ENCODE measurements at regions not wholly inside any gene's neighbourhood (a gene's known extent, or its start where the extent isn't known, plus 50 kb on each side); places are given as distances from the start of the nearest gene placed in this dataset.

DNA sequence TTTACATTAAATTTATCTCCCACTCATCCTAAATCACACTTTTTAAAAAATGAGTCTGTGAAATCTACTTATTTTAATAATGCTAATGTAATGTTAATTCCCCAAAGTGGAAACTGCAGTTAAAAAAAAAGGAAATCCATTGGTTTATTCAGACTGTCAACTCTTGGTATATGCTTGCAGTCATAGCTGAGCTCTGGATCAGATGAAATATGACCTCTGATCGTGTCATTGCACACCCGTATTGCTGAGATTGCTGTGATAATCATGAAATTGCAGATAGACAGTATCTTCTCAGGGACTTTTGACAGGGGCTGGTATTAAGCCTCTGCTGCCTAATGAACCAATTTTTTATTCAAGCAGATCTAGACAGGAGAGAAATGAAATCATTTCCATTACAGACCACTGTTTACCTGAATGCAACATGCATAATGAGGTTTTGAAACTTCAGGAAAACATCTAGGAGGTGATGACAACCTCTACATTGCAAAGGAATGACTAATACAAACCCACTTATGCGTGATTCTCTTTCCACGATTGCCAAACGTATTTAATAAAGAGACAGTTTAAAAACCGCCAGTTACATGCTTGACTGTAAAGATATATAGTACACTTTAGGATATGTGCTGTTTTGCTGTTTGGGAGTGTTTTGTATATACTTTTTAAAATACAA lies 138.3 kb upstream of the PUDP start:
- Histone ChIP-seq H3K4me3 (no peak overlapping the region), H3K27me3 (no peaks in the 10 kb centered on the region), H3K36me3 (no peaks in the 10 kb centered on the region), H3K9me3 (no peaks in the 10 kb centered on the region)
- DNase-seq, result no peak

- no peaks in the 10 kb centered on the region for H3K9me3 ChIP-seq
- H3K27me3 ChIP-seq, result no peaks in the 10 kb centered on the region
- H3K4me3 ChIP-seq, result no peak overlapping the region
- H3K36me3 ChIP-seq, result no peaks in the 10 kb centered on the region
- no peak for DNase-seq
Observed at GRCh38 chrX:7285765-7286164, 137.8 kb upstream of the PUDP start.

- H3K4me3 ChIP-seq, result no peak overlapping the region
- DNase-seq, result no peak
- no peaks in the 10 kb centered on the region for H3K9me3 ChIP-seq
- no peaks in the 10 kb centered on the region for H3K36me3 ChIP-seq
- H3K27me3 ChIP-seq, result no peaks in the 10 kb centered on the region
Observed at GRCh38 chrX:7283741-7284140, 135.8 kb upstream of the PUDP start.

GRCh38 chrX:7280520-7280919 lies 132.6 kb upstream of the PUDP start:
- Histone ChIP-seq H3K9me3 (no peaks in the 10 kb centered on the region), H3K4me3 (no peak overlapping the region), H3K36me3 (no peaks in the 10 kb centered on the region), H3K27me3 (no peaks in the 10 kb centered on the region)
- no peak for DNase-seq

DNA sequence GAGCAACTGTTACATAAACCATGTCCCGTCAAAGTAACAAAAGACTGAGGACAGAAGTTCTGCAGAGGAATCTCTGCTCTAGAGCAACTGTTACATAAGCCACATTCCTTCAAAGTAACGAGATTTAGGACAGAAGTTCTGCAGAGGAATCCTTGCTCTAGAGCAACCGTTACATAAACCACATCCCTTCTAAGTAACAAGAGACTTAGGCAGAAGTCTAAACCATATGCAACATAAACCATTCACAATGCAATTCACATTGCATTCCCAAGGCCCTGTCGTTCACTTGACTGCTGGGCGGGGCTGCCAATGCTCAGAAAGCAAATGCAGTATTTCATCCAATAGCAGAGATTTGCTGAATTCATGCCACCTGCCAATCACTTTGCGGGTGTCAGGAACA lies 124.4 kb upstream of the PUDP start:
- Histone ChIP-seq H3K36me3 (no peaks in the 10 kb centered on the region), H3K9me3 (no peaks in the 10 kb centered on the region), H3K27me3 (no peaks in the 10 kb centered on the region), H3K4me3 (no peak overlapping the region)
- DNase-seq, result no peak

DNA sequence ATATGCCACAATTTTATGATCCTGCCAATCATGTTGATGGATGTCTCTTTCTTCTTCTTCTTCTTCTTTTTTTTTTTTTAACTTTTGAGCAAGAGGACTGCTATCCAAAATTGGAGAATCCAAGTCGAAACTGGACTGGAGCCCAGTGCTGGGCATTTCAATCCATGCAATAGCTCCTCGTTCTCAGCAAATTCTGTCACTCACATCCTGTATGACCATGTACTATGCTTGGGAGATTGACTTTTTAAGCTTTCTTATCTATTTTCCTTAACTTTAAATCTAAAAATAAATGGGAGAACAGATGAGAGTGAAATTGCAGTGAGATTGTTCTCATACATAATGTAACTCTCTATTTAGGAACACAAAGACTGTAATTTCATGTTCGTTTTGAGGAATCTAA lies 123.0 kb upstream of the PUDP start:
- H3K9me3 ChIP-seq, result no peaks in the 10 kb centered on the region
- no peaks in the 10 kb centered on the region for H3K36me3 ChIP-seq
- H3K4me3 ChIP-seq, result no peak overlapping the region
- DNase-seq, result no peak
- no peaks in the 10 kb centered on the region for H3K27me3 ChIP-seq

DNA sequence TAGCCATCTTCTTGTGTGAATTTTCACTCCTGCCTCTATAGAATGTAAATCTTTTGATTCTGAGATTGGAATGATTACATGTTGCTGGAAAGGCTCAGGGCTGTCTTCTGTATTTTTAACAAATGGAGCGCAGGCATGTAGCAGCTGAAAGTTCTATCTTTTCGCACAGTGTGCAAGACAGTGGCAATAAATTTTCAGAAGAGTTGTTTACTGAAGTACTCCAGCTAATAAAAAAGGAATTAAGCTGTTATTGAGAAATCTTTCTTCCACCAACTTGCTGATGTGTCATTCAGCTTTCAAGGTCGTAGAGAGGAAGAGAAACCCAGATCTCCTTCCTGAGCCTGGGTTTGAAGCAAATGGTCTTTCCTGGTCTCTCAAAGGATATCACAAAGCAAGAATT lies 122.0 kb upstream of the PUDP start:
- Histone ChIP-seq H3K4me3 (no peak overlapping the region), H3K9me3 (no peaks in the 10 kb centered on the region), H3K36me3 (no peaks in the 10 kb centered on the region), H3K27me3 (no peaks in the 10 kb centered on the region)
- no peak for DNase-seq

DNA sequence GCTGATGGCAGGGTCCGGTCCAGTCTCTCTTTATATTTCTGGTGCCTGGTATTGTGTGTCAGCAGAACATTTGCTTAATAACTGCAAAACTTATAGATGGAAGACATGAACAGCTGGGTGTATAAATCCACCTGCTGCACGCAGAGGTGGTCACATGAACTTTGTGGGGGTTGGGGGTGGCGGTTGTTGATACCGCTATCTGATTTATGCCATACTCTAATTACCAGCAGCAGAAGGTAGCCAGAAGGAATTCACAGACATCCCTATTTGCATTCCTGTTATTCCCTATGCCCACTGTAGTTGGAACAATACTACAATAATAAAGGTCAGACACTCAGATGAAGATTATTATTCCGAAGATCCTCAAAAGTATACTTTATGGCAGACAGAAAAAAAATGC lies 121.6 kb upstream of the PUDP start:
- Histone ChIP-seq H3K4me3 (no peak overlapping the region), H3K27me3 (no peaks in the 10 kb centered on the region), H3K36me3 (no peaks in the 10 kb centered on the region), H3K9me3 (no peaks in the 10 kb centered on the region)
- DNase-seq, result no peak

GRCh38 chrX:7266288-7266687 lies 118.3 kb upstream of the PUDP start:
- no peak overlapping the region for H3K4me3 ChIP-seq
- no peaks in the 10 kb centered on the region for H3K36me3 ChIP-seq
- no peaks in the 10 kb centered on the region for H3K9me3 ChIP-seq
- H3K27me3 ChIP-seq, result no peaks in the 10 kb centered on the region
- DNase-seq, result no peak

DNA sequence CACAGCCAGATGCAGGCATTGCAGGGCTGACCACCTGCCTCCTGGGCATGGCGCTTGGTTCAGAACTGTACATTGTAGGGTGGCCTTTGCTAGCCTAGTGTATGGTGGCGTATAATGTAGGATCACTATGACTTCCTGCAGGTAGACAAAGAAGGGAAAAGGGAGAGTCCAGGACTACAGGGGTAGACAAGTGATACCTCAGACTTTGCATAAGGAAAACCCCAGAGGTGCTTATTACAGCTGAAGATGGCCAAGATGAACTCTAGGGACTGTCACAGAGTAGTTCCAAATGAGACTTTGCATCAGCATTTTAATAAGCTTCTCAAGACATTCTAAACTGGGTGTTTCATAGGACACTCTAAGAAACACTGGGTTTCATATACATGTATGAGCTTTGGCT lies 116.4 kb upstream of the PUDP start:
- Histone ChIP-seq H3K4me3 (no peak overlapping the region), H3K36me3 (no peaks in the 10 kb centered on the region), H3K9me3 (no peaks in the 10 kb centered on the region), H3K27me3 (no peaks in the 10 kb centered on the region)
- no peak for DNase-seq

- Histone ChIP-seq H3K36me3 (no peaks in the 10 kb centered on the region), H3K4me3 (no peak overlapping the region), H3K27me3 (no peaks in the 10 kb centered on the region), H3K9me3 (no peaks in the 10 kb centered on the region)
- DNase-seq, result peak; percentile 35
Observed at GRCh38 chrX:7263961-7264360, 116.0 kb upstream of the PUDP start.

DNA sequence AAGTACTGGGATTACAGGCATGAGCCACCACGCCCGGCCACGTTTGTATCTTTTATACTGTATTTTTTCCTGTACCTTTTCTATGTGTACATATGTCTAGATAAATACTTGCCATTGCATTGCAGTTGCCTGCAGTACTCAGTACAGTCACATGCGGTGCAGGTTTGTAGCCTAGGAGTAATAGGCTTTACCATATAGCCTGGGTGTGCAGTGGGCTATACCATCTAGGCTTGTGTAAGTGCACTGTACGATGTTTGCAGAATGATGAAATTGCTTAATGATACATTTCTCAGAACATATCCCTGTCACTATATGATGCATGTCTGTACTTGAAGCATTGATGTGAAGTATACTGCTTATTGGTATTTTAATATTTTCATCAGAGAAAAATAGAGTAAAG lies 115.4 kb upstream of the PUDP start:
- no peaks in the 10 kb centered on the region for H3K36me3 ChIP-seq
- DNase-seq, result no peak
- H3K9me3 ChIP-seq, result no peaks in the 10 kb centered on the region
- no peak overlapping the region for H3K4me3 ChIP-seq
- no peaks in the 10 kb centered on the region for H3K27me3 ChIP-seq

- H3K9me3 ChIP-seq, result no peaks in the 10 kb centered on the region
Observed at GRCh38 chrX:7262551-7262950, 114.6 kb upstream of the PUDP start.

DNA sequence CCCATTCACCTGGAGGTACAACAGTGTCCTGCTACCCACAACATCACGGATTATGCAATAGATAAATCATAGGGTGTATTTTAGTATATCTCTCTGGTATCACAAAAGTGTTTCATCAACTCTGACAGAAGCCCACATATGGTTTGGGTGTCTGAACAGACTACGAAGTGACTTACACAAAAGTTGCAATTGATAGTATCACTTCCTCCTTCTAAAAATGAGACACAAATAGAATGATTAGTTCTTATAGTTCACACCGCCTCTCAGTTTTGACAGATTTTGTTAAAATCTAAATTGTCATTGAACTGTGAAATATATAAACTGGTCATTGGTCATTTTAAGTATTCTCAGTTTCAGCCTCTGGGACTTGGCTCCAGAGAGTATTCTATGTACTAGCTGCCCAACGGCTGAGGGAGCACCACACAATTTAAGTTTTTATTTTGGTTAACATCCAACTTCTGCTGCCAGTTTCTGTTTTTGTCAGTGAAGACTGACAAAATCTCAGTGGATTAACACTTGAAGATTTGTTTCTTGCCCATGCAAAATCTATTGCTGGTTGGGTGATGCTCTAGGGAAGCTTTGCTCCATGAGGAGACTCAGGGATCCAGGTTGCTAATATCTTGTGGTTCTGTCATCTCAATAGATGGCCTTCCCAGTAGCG lies 113.8 kb upstream of the PUDP start:
- no peaks in the 10 kb centered on the region for H3K9me3 ChIP-seq
- no peaks in the 10 kb centered on the region for H3K27me3 ChIP-seq
- no peaks in the 10 kb centered on the region for H3K36me3 ChIP-seq
- DNase-seq, result no peak
- H3K4me3 ChIP-seq, result no peak overlapping the region

More at GRCh38 chrX:7262551-7262950, 114.6 kb upstream of the PUDP start:
- no peaks in the 10 kb centered on the region for H3K36me3 ChIP-seq
- no peak overlapping the region for H3K4me3 ChIP-seq
- DNase-seq, result no peak
- H3K27me3 ChIP-seq, result no peaks in the 10 kb centered on the region

- H3K36me3 ChIP-seq, result no peaks in the 10 kb centered on the region; the same call in 1 of the 2 replicates
- DNase-seq, result no peak
- H3K9me3 ChIP-seq, result no peaks in the 10 kb centered on the region
- no peaks in the 10 kb centered on the region for H3K27me3 ChIP-seq
- no peak overlapping the region for H3K4me3 ChIP-seq
Observed at GRCh38 chrX:7254144-7254543, 106.2 kb upstream of the PUDP start.

GRCh38 chrX:7253565-7253964 lies 105.6 kb upstream of the PUDP start:
- no peak for DNase-seq
- Histone ChIP-seq H3K27me3 (no peaks in the 10 kb centered on the region), H3K9me3 (no peaks in the 10 kb centered on the region), H3K36me3 (no peaks in the 10 kb centered on the region; the same call in 1 of the 2 replicates), H3K4me3 (no peak overlapping the region)

GRCh38 chrX:7252013-7252610 lies 104.2 kb upstream of the PUDP start:
- DNase-seq, result no peak
- H3K27me3 ChIP-seq, result no peaks in the 10 kb centered on the region
- no peak overlapping the region for H3K4me3 ChIP-seq
- no peaks in the 10 kb centered on the region; the same call in 1 of the 2 replicates for H3K36me3 ChIP-seq
- no peaks in the 10 kb centered on the region for H3K9me3 ChIP-seq

GRCh38 chrX:7247346-7247745 lies 99.4 kb upstream of the PUDP start:
- H3K4me3 ChIP-seq, result no peak overlapping the region
- H3K27me3 ChIP-seq, result no peaks in the 10 kb centered on the region
- no peak for DNase-seq
- H3K36me3 ChIP-seq, result no peaks in the 10 kb centered on the region
- no peaks in the 10 kb centered on the region for H3K9me3 ChIP-seq
